ENCODE measurements at regions not wholly inside any gene's neighbourhood (a gene's known extent, or its start where the extent isn't known, plus 50 kb on each side); places are given as distances from the start of the nearest gene placed in this dataset.

DNA sequence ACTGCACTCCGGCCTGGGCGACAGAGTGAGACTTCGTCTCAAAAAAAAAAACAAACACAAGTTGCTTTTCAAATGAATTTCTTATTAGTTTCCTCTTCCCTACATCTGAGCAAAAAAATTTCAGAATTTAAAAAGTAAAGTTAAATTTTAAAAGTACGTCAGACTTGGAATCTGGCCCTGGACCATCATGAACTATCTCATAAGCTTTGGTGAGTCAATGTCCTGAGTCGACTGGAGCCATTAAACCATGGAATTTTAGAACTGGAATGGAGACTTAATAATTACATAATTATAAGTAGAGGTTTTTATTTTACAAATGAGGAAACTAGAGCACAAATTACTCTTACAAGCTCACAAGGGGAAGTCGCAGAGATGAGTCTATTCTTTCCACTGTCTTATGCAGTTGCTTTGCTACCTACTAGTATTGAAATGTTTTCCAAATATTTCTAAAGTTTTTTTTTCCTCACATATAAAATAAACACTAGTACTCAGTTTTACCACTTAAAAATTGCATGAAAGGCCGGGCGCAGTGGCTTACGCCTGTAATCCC, 98.0 kb upstream of the ZNF608 start:
- no peaks in the 10 kb centered on the region for H3K36me3 ChIP-seq
- H3K27me3 ChIP-seq = no peaks in the 10 kb centered on the region
- no peak for DNase-seq (ENCODE audit: low spot score in 2 of 2)
- WGBS, 2 donors = 90 to 95% methylated on average over 9 of the region's 9 CpGs
- no peaks in the 10 kb centered on the region for H3K4me1 ChIP-seq
- H3K4me3 ChIP-seq = no peak overlapping the region
- H3K27ac ChIP-seq = no peak overlapping the region
- no peak for TF ChIP-seq POLR2A (IDR thresholded peaks at IDR 0.05)
- TF ChIP-seq, protein P1, sequence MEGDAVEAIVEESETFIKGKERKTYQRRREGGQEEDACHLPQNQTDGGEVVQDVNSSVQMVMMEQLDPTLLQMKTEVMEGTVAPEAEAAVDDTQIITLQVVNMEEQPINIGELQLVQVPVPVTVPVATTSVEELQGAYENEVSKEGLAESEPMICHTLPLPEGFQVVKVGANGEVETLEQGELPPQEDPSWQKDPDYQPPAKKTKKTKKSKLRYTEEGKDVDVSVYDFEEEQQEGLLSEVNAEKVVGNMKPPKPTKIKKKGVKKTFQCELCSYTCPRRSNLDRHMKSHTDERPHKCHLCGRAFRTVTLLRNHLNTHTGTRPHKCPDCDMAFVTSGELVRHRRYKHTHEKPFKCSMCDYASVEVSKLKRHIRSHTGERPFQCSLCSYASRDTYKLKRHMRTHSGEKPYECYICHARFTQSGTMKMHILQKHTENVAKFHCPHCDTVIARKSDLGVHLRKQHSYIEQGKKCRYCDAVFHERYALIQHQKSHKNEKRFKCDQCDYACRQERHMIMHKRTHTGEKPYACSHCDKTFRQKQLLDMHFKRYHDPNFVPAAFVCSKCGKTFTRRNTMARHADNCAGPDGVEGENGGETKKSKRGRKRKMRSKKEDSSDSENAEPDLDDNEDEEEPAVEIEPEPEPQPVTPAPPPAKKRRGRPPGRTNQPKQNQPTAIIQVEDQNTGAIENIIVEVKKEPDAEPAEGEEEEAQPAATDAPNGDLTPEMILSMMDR (IDR thresholded peaks at IDR 0.05) = no peak
- TF ChIP-seq EP300 (IDR thresholded peaks at IDR 0.05) = no peak
- H3K9me3 ChIP-seq = no peaks in the 10 kb centered on the region

DNA sequence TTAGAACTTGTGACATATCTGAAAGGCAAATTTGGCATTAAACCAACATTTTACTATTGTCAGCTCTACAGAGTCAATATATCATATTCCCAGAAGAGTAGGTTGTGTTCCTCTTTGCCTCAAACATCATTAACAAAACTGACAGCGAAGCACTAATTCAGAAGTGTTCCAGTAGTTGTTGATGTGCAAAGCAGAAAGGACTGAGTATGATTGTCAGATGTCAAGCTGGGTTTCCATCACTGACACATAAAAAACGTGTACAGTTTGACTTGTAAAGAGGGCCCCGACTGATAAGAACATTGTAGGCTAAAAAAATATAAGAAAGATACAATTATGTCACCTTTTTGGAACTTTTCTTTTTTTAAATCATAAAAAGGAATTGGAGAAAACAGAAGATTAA, 101.5 kb upstream of the ZNF608 start:
- no peaks in the 10 kb centered on the region for H3K9me3 ChIP-seq
- no peak for DNase-seq (ENCODE audit: low spot score in 2 of 2)
- no peaks in the 10 kb centered on the region for H3K36me3 ChIP-seq
- no peaks in the 10 kb centered on the region for H3K4me1 ChIP-seq
- no peaks in the 10 kb centered on the region for H3K27me3 ChIP-seq
- WGBS, 2 donors = 83 to 84% methylated on average over 3 of the region's 3 CpGs
- H3K4me3 ChIP-seq = no peak overlapping the region
- no peak for TF ChIP-seq POLR2A (IDR thresholded peaks at IDR 0.05)
- TF ChIP-seq, protein P1 (IDR thresholded peaks at IDR 0.05) = no peak
- no peak for TF ChIP-seq EP300 (IDR thresholded peaks at IDR 0.05)
- no peak overlapping the region for H3K27ac ChIP-seq

DNA sequence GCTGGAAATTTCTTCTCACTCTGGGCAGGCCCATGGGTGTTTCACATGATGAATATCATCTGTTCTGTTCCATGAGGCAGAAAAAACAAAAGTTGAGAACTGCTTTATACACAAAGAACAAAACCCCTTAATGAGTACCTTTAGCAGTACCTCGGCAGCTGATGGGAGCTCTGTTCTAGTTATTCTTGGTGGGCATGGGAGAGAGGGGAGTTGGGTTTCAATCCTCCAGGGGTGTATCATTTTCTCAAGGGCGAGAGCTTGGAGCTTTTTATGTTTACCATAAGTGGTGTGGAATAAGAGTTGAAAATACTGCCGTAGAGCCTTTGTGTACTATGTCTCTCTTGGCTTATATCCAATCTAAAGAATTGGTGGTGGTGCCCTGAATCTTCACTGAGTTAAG, 103.3 kb upstream of the ZNF608 start:
- Histone ChIP-seq H3K4me3 (no peak overlapping the region), H3K27me3 (no peaks in the 10 kb centered on the region), H3K36me3 (no peaks in the 10 kb centered on the region), H3K27ac (no peak overlapping the region), H3K9me3 (no peaks in the 10 kb centered on the region), H3K4me1 (no peaks in the 10 kb centered on the region)
- DNase-seq (ENCODE audit: low spot score in 2 of 2) = no peak
- WGBS, 2 donors = 62 to 63% methylated on average over 3 of the region's 3 CpGs
- TF ChIP-seq, protein P1 (IDR thresholded peaks at IDR 0.05) = no peak
- no peak for TF ChIP-seq EP300 (IDR thresholded peaks at IDR 0.05)
- no peak for TF ChIP-seq POLR2A (IDR thresholded peaks at IDR 0.05)

DNA sequence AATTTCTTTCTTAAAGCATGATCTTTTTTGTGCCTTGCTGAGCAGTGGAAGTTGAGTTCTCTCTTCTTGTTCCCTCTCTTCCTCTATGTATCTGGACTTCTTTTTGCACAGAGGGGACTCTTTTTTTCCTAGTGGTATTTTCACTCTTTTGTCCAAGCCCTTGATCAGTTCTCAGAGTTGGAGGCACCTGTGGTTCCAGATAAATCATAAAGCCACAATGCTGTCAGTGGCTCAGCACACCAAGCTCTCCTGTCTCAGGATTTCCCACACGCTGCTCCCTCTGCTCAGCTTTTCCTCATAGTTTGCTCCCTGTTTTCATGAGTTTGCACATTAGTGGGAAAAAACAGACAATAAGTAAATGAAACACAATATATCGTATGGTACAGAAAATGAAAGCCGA, 110.3 kb upstream of the ZNF608 start:
- H3K9me3 ChIP-seq = no peaks in the 10 kb centered on the region
- H3K4me3 ChIP-seq = no peak overlapping the region
- 93 to 99% methylated on average over 3 of the region's 3 CpGs for WGBS, 2 donors
- H3K27ac ChIP-seq = no peak overlapping the region
- no peak for DNase-seq (ENCODE audit: low spot score in 2 of 2)
- H3K27me3 ChIP-seq = no peaks in the 10 kb centered on the region
- no peaks in the 10 kb centered on the region for H3K36me3 ChIP-seq
- H3K4me1 ChIP-seq = peaks cover 0 to 14% (median 0%) of the 10 kb centered on the region in 4 donors
- TF ChIP-seq EP300 (IDR thresholded peaks at IDR 0.05) (no peak), POLR2A (IDR thresholded peaks at IDR 0.05) (no peak)
- TF ChIP-seq, protein P1 (IDR thresholded peaks at IDR 0.05) = no peak

DNA sequence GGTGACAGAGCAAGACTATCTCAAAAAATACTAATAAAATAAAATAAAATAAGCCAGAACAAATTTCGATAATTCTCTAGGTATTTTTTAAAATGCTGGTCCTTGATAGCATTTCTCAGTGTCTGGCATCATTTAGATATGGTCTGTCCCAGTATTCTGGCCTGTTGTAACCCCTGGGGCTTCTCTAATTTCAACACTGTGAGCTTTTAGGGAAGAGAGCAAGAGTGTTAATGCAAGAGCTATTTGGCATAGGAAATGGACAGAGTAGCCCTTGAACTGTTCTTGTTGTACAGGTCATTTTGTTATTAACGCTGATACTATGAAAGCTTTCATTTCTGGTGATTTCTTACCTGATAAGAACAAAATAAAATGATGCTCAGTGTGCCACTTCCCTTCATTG, 112.2 kb upstream of the ZNF608 start:
- 73 to 85% methylated on average over 2 of the region's 2 CpGs for WGBS, 2 donors
- TF ChIP-seq, protein P1 (IDR thresholded peaks at IDR 0.05) = no peak
- TF ChIP-seq POLR2A (IDR thresholded peaks at IDR 0.05) = no peak
- TF ChIP-seq EP300 (IDR thresholded peaks at IDR 0.05) = no peak
- no peak overlapping the region for H3K4me3 ChIP-seq
- H3K27ac ChIP-seq = peak overlapping the region in 1 of 4 donors; percentile 44
- DNase-seq (ENCODE audit: low spot score in 2 of 2) = no peak
- H3K36me3 ChIP-seq = no peaks in the 10 kb centered on the region
- no peaks in the 10 kb centered on the region for H3K27me3 ChIP-seq
- H3K9me3 ChIP-seq = no peaks in the 10 kb centered on the region
- peaks cover 0 to 14% (median 0%) of the 10 kb centered on the region in 4 donors for H3K4me1 ChIP-seq

Measured in tibial nerve (tissue), 4 donors.